Chondrocyte (in vitro differentiated cells): ENCODE measurements at regions not wholly inside any gene's neighbourhood (a gene's known extent, or its start where the extent isn't known, plus 50 kb on each side); places are given as distances from the start of the nearest gene placed in this dataset.

Experiments used
- DNase-seq: peaks from one replicate; pipeline ENCODE4 v3.0.0; 2021; ENCODE audit warnings: mixed read lengths, low spot score
- H3K27ac Mint-ChIP-seq: one replicate; pipeline ENCODE4 v1.8.0; 2021; ENCODE audit warnings: mild to moderate bottlenecking, moderate library complexity, mixed read lengths; ENCODE audit not compliant: unreplicated experiment
- H3K27me3 Mint-ChIP-seq: 2 replicates; pipeline ENCODE4 v1.8.0; 2021; ENCODE audit warnings: low read depth, mixed read lengths
- H3K36me3 Mint-ChIP-seq: 2 replicates; pipeline ENCODE4 v1.8.0; 2021; ENCODE audit warnings: low read depth, mixed read lengths
- H3K4me1 Mint-ChIP-seq: 2 replicates; pipeline ENCODE4 v1.8.0; 2021; ENCODE audit warnings: low read depth, mild to moderate bottlenecking, mixed read lengths
- H3K4me3 Mint-ChIP-seq: one replicate; pipeline ENCODE4 v1.8.0; 2021; ENCODE audit warnings: mild to moderate bottlenecking, moderate library complexity, mixed read lengths; ENCODE audit not compliant: unreplicated experiment
- H3K9me3 Mint-ChIP-seq: 2 replicates; pipeline ENCODE4 v1.8.0; 2021; ENCODE audit warnings: low read depth, mixed read lengths
- CTCF ChIP-seq: fragments of 200-600 bp; sonication (generic); IDR thresholded peaks from 2 replicates; pipeline ENCODE4 v1.5.0; 2021; ENCODE audit warnings: antibody characterized with exemption, mild to moderate bottlenecking, moderate library complexity

- peak overlapping the region; percentile 60 for H3K27ac Mint-ChIP-seq
These were observed 222.1 kb upstream of the INTU start for GRCh38 chr4:127410644-127411043.

GRCh38 chr4:127414951-127415606 lies 217.7 kb upstream of the INTU start:
- H3K4me1 Mint-ChIP-seq = peaks cover 26% of the 10 kb centered on the region
- no peak for TF ChIP-seq CTCF

More at GRCh38 chr4:127410644-127411043, 222.1 kb upstream of the INTU start:
- no peak for DNase-seq
- TF ChIP-seq CTCF = no peak
- peaks cover 6% of the 10 kb centered on the region for H3K36me3 Mint-ChIP-seq
- peaks cover 22% of the 10 kb centered on the region for H3K4me1 Mint-ChIP-seq
- peaks cover 10% of the 10 kb centered on the region for H3K9me3 Mint-ChIP-seq
- H3K27me3 Mint-ChIP-seq = no peaks in the 10 kb centered on the region
- H3K4me3 Mint-ChIP-seq = no peak overlapping the region

GRCh38 chr4:127416115-127416514 lies 216.6 kb upstream of the INTU start:
- Mint-ChIP-seq H3K4me3 (no peak overlapping the region), H3K36me3 (no peaks in the 10 kb centered on the region)

More at GRCh38 chr4:127414951-127415606, 217.7 kb upstream of the INTU start:
- Mint-ChIP-seq H3K9me3 (no peaks in the 10 kb centered on the region), H3K27me3 (no peaks in the 10 kb centered on the region), H3K4me3 (no peak overlapping the region), H3K27ac (no peak overlapping the region), H3K36me3 (no peaks in the 10 kb centered on the region)
- no peak for DNase-seq

GRCh38 chr4:127417885-127418535 lies 214.7 kb upstream of the INTU start:
- H3K4me3 Mint-ChIP-seq = no peak overlapping the region
- no peak for TF ChIP-seq CTCF
- peaks cover 8% of the 10 kb centered on the region for H3K4me1 Mint-ChIP-seq
- no peaks in the 10 kb centered on the region for H3K36me3 Mint-ChIP-seq
- no peak overlapping the region for H3K27ac Mint-ChIP-seq
- DNase-seq = no peak
- H3K9me3 Mint-ChIP-seq = no peaks in the 10 kb centered on the region
- no peaks in the 10 kb centered on the region for H3K27me3 Mint-ChIP-seq

More at GRCh38 chr4:127416115-127416514, 216.6 kb upstream of the INTU start:
- Mint-ChIP-seq H3K9me3 (no peaks in the 10 kb centered on the region), H3K27me3 (no peaks in the 10 kb centered on the region), H3K4me1 (peaks cover 15% of the 10 kb centered on the region), H3K27ac (no peak overlapping the region)
- no peak for TF ChIP-seq CTCF
- no peak for DNase-seq

- Mint-ChIP-seq H3K4me1 (peaks cover 6% of the 10 kb centered on the region), H3K27ac (no peak overlapping the region), H3K27me3 (no peaks in the 10 kb centered on the region), H3K4me3 (no peak overlapping the region), H3K9me3 (no peaks in the 10 kb centered on the region), H3K36me3 (no peaks in the 10 kb centered on the region)
- DNase-seq = no peak
- TF ChIP-seq CTCF = no peak
These were observed 213.3 kb upstream of the INTU start for GRCh38 chr4:127419431-127419830.
